HEK293T (cell line): ENCODE measurements at regions not wholly inside any gene's neighbourhood (a gene's known extent, or its start where the extent isn't known, plus 50 kb on each side); places are given as distances from the start of the nearest gene placed in this dataset.
"Not testable (repeated sequence)": the region's sequence is repeated elsewhere in the genome, so short reads cannot be mapped to it uniquely, and the experiment has no call there.

Experiments
- BHLHE40 ChIP-seq: fragments of 450-650 bp; IDR thresholded peaks from 2 replicates; pipeline ENCODE4 v1.6.1; 2016; ENCODE audit warnings: mild to moderate bottlenecking, moderate library complexity, borderline replicate concordance
- ELF4 ChIP-seq: fragments of 450-650 bp; IDR thresholded peaks from 2 replicates; pipeline ENCODE4 v1.6.1; 2017; ENCODE audit warnings: antibody characterized with exemption
- FOXK2 ChIP-seq: fragments of 450-650 bp; IDR thresholded peaks from 2 replicates; pipeline ENCODE4 v1.6.1; 2016; ENCODE audit warnings: mild to moderate bottlenecking
- HDGF ChIP-seq: fragments of 450-650 bp; IDR thresholded peaks from 2 replicates; pipeline ENCODE4 v1.6.1; 2017; ENCODE audit warnings: antibody characterized with exemption, borderline replicate concordance
- SP1 ChIP-seq: fragments of 450-650 bp; IDR thresholded peaks from 2 replicates; pipeline ENCODE4 v1.6.1; 2017
- SUZ12 ChIP-seq: fragments of 450-650 bp; IDR thresholded peaks from 2 replicates; pipeline ENCODE4 v1.6.1; 2016; ENCODE audit warnings: mild to moderate bottlenecking

DNA sequence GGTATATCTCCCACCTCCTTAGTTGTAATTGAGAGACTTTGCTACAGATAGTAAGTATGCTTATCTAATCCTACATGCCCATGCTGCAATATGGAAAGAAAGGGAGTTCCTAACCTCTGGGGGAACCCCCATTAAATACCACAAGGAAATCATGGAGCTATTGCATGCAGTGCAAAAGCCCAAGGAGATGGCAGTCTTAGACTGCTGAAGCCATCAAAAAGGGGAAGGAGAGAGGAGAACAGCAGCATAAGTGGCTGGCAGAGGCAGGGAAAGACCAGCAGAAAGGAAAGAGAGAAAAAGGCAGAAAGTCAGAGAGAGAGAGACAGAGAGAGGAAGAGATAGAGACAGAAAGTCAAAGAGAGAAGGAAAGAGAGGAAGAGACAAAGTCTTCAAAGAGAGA, 121.6 kb upstream of the SLC16A7 start:
- TF ChIP-seq HDGF, ELF4, SUZ12, FOXK2, BHLHE40, SP1: not testable (repeated sequence)
